HEK293T (cell line): ENCODE measurements at regions not wholly inside any gene's neighbourhood (a gene's known extent, or its start where the extent isn't known, plus 50 kb on each side); places are given as distances from the start of the nearest gene placed in this dataset.

ENCODE experiments used
- BHLHE40 ChIP-seq: fragments of 450-650 bp; IDR thresholded peaks from 2 replicates; pipeline ENCODE4 v1.6.1; 2016; ENCODE audit warnings: mild to moderate bottlenecking, moderate library complexity, borderline replicate concordance
- CTBP1 ChIP-seq: fragments of 450-650 bp; IDR thresholded peaks from 2 replicates; pipeline ENCODE4 v1.6.1; 2016; ENCODE audit warnings: borderline replicate concordance

- TF ChIP-seq BHLHE40 = no peak
- TF ChIP-seq CTBP1 = no peak
These were observed 415.6 kb upstream of the BTBD3 start for GRCh38 chr20:11502061-11502460.
